Breast epithelium (tissue), 3 donors: ENCODE measurements at regions not wholly inside any gene's neighbourhood (a gene's known extent, or its start where the extent isn't known, plus 50 kb on each side); places are given as distances from the start of the nearest gene placed in this dataset.

Source experiments
- POLR2A ChIP-seq: fragments of 450-650 bp; IDR thresholded peaks from one replicate; pipeline ENCODE4 v1.6.1; 2016; ENCODE audit warnings: antibody characterized with exemption, mild to moderate bottlenecking, moderate library complexity
- TF ChIP-seq, protein P1 (sequence below), 3 donors: fragments of 450-650 bp; IDR thresholded peaks; one replicate each; pipeline ENCODE4 v1.5.1; 2016 to 2017; ENCODE audit warnings: antibody characterized with exemption in 3 of 3, mild to moderate bottlenecking in 3 of 3, moderate library complexity in 3 of 3

DNA sequence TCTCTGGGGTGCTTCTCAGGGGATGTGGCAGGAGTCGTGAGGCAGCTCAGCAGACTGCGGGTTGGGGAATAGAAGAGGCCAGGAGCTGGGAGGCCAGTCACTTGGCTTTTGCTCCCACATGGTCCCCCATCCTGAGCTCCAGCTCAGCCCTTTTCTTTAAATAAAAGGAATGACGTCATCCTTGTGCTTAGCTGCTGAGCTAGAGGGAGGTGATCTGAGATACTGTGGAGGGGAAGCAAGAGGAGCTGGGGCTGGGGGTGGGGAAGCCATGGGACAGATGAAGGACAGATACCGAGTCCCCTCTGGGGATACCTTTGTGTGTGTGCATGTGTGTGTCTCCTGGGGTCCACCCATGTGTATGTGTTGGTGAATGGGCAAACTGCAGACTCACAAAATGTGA is 89.0 kb upstream of the ARAP3 start:
- TF ChIP-seq, protein P1, sequence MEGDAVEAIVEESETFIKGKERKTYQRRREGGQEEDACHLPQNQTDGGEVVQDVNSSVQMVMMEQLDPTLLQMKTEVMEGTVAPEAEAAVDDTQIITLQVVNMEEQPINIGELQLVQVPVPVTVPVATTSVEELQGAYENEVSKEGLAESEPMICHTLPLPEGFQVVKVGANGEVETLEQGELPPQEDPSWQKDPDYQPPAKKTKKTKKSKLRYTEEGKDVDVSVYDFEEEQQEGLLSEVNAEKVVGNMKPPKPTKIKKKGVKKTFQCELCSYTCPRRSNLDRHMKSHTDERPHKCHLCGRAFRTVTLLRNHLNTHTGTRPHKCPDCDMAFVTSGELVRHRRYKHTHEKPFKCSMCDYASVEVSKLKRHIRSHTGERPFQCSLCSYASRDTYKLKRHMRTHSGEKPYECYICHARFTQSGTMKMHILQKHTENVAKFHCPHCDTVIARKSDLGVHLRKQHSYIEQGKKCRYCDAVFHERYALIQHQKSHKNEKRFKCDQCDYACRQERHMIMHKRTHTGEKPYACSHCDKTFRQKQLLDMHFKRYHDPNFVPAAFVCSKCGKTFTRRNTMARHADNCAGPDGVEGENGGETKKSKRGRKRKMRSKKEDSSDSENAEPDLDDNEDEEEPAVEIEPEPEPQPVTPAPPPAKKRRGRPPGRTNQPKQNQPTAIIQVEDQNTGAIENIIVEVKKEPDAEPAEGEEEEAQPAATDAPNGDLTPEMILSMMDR (IDR thresholded peaks at IDR 0.05) = no peak
- TF ChIP-seq POLR2A = no peak
